ENCODE measurements at regions not wholly inside any gene's neighbourhood (a gene's known extent, or its start where the extent isn't known, plus 50 kb on each side); places are given as distances from the start of the nearest gene placed in this dataset.

- CTCF ChIA-PET: no interaction called here
Measured at GRCh38 chr14:42965512-42965911, 1358.8 kb downstream of the LRFN5 start.

GRCh38 chr14:42961509-42961908, 1354.8 kb downstream of the LRFN5 start:
- Mint-ChIP-seq H3K27me3 (no peaks in the 10 kb centered on the region), H3K9me3 (ENCODE audit: insufficient read depth) (no peaks in the 10 kb centered on the region), H3K4me1 (no peaks in the 10 kb centered on the region), H3K4me3 (no peak overlapping the region), H3K27ac (no peak overlapping the region)
- ATAC-seq (ENCODE audit: low read depth) (no peak), DNase-seq (no peak)
- no CpG with 5 or more reads among the region's 3 CpGs for WGBS (ENCODE audit: insufficient coverage)
- TF ChIP-seq, protein P1, sequence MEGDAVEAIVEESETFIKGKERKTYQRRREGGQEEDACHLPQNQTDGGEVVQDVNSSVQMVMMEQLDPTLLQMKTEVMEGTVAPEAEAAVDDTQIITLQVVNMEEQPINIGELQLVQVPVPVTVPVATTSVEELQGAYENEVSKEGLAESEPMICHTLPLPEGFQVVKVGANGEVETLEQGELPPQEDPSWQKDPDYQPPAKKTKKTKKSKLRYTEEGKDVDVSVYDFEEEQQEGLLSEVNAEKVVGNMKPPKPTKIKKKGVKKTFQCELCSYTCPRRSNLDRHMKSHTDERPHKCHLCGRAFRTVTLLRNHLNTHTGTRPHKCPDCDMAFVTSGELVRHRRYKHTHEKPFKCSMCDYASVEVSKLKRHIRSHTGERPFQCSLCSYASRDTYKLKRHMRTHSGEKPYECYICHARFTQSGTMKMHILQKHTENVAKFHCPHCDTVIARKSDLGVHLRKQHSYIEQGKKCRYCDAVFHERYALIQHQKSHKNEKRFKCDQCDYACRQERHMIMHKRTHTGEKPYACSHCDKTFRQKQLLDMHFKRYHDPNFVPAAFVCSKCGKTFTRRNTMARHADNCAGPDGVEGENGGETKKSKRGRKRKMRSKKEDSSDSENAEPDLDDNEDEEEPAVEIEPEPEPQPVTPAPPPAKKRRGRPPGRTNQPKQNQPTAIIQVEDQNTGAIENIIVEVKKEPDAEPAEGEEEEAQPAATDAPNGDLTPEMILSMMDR (IDR thresholded peaks at IDR 0.05): no peak
- no peak for TF ChIP-seq EZH2 (IDR thresholded peaks at IDR 0.05; ENCODE audit: borderline replicate concordance, insufficient read depth, low read depth, low read length, poor library complexity, severe bottlenecking)
- intact Hi-C loops (cut with micrococcal nuclease): no loop called here
- no peaks in the 10 kb centered on the region for H3K4me1 ChIP-seq (ENCODE audit: control insufficient read depth in 2 of 2, insufficient read depth in 2 of 2, low read length in 2 of 2)
- no peaks in the 10 kb centered on the region for H4K20me1 ChIP-seq (ENCODE audit: control insufficient read depth, insufficient read depth, low read length, poor library complexity, severe bottlenecking)
- H3K27me3 ChIP-seq (replicated peaks in 1 of 4; ENCODE audit: control extremely low read depth in 1 of 4, control insufficient read depth in 3 of 4, insufficient read depth in 4 of 4, low read length in 3 of 4): no peaks in the 10 kb centered on the region
- H3K4me2 ChIP-seq (replicated peaks; ENCODE audit: low read depth, low read length, poor library complexity, severe bottlenecking): no peak overlapping the region
- no peaks in the 10 kb centered on the region for H3K9me3 ChIP-seq (ENCODE audit: control extremely low read depth in 1 of 3, control insufficient read depth in 2 of 3, insufficient read depth in 1 of 3, low read length in 2 of 3)
- CTCF ChIA-PET: no interaction called here
- H3K36me3 ChIP-seq (replicated peaks in 1 of 2; ENCODE audit: control extremely low read depth in 1 of 2, control insufficient read depth in 1 of 2, extremely low read depth in 1 of 2, insufficient read depth in 2 of 2, low read length in 1 of 2): no peaks in the 10 kb centered on the region
- no peak overlapping the region for H3K4me3 ChIP-seq (ENCODE audit: control extremely low read depth in 1 of 5, extremely low read depth in 1 of 5, insufficient read depth in 1 of 5, low read depth in 2 of 5, low read length in 4 of 5)
- no peak overlapping the region for H3K9ac ChIP-seq (ENCODE audit: low read length)
- no peak overlapping the region for H2AFZ ChIP-seq (ENCODE audit: insufficient read depth, low read depth, low read length, poor library complexity, severe bottlenecking)
- H3K27ac ChIP-seq (ENCODE audit: low read length in 2 of 2): no peak overlapping the region
- H3K79me2 ChIP-seq (ENCODE audit: control insufficient read depth, insufficient read depth, low read length): no peaks in the 10 kb centered on the region
- POLR2A ChIA-PET: no interaction called here

More at GRCh38 chr14:42965512-42965911, 1358.8 kb downstream of the LRFN5 start:
- ATAC-seq (ENCODE audit: low read depth) (no peak), DNase-seq (no peak)
- H3K4me3 ChIP-seq (ENCODE audit: control extremely low read depth in 1 of 5, extremely low read depth in 1 of 5, insufficient read depth in 1 of 5, low read depth in 2 of 5, low read length in 4 of 5): no peak overlapping the region
- no peaks in the 10 kb centered on the region for H3K9me3 Mint-ChIP-seq (ENCODE audit: insufficient read depth)
- H3K4me2 ChIP-seq (replicated peaks; ENCODE audit: low read depth, low read length, poor library complexity, severe bottlenecking): no peak overlapping the region
- WGBS (ENCODE audit: insufficient coverage): 45% methylated on average over 1 of the region's 4 CpGs
- intact Hi-C loops (cut with micrococcal nuclease): no loop called here
- no peaks in the 10 kb centered on the region for H3K4me1 Mint-ChIP-seq
- no peak overlapping the region for H3K9ac ChIP-seq (ENCODE audit: low read length)
- H4K20me1 ChIP-seq (ENCODE audit: control insufficient read depth, insufficient read depth, low read length, poor library complexity, severe bottlenecking): no peaks in the 10 kb centered on the region
- H3K27ac ChIP-seq (ENCODE audit: low read length in 2 of 2): no peak overlapping the region
- no peaks in the 10 kb centered on the region for H3K9me3 ChIP-seq (ENCODE audit: control extremely low read depth in 1 of 3, control insufficient read depth in 2 of 3, insufficient read depth in 1 of 3, low read length in 2 of 3)
- no peaks in the 10 kb centered on the region for H3K36me3 ChIP-seq (replicated peaks in 1 of 2; ENCODE audit: control extremely low read depth in 1 of 2, control insufficient read depth in 1 of 2, extremely low read depth in 1 of 2, insufficient read depth in 2 of 2, low read length in 1 of 2)
- no peaks in the 10 kb centered on the region for H3K27me3 ChIP-seq (replicated peaks in 1 of 4; ENCODE audit: control extremely low read depth in 1 of 4, control insufficient read depth in 3 of 4, insufficient read depth in 4 of 4, low read length in 3 of 4)
- no peak overlapping the region for H3K4me3 Mint-ChIP-seq
- no peaks in the 10 kb centered on the region for H3K27me3 Mint-ChIP-seq
- POLR2A ChIA-PET: no interaction called here
- H3K4me1 ChIP-seq (ENCODE audit: control insufficient read depth in 2 of 2, insufficient read depth in 2 of 2, low read length in 2 of 2): no peaks in the 10 kb centered on the region
- no peak overlapping the region for H3K27ac Mint-ChIP-seq
- no peak overlapping the region for H2AFZ ChIP-seq (ENCODE audit: insufficient read depth, low read depth, low read length, poor library complexity, severe bottlenecking)
- H3K79me2 ChIP-seq (ENCODE audit: control insufficient read depth, insufficient read depth, low read length): no peaks in the 10 kb centered on the region
- TF ChIP-seq EZH2 (IDR thresholded peaks at IDR 0.05; ENCODE audit: borderline replicate concordance, insufficient read depth, low read depth, low read length, poor library complexity, severe bottlenecking): no peak
- TF ChIP-seq, protein P1 (IDR thresholded peaks at IDR 0.05): no peak

Data from B cell (primary cell).